ENCODE measurements at regions not wholly inside any gene's neighbourhood (a gene's known extent, or its start where the extent isn't known, plus 50 kb on each side); places are given as distances from the start of the nearest gene placed in this dataset.

GRCh38 chr1:195045072-195045471, 1563.2 kb downstream of the KCNT2 start:
- no peak for TF ChIP-seq CTCF (conservative IDR thresholded peaks at IDR 0.05; ENCODE audit: low read length)
- TF ChIP-seq EZH2phosphoT487 (IDR thresholded peaks at IDR 0.05; ENCODE audit: borderline replicate concordance, low read depth, low read length): no peak
- ChIA-PET POLR2A (interaction anchor here (0.6 kb wide), 1 partner anchor 185 kb away, joined by 6 read pairs; no protein-coding TSS in a partner anchor), CTCF (ENCODE audit: unreplicated experiment) (no interaction called here)
- H3K79me2 ChIP-seq (ENCODE audit: insufficient read depth, low read depth, low read length): no peaks in the 10 kb centered on the region
- no peak for DNase-seq (ENCODE audit: low spot score)
- BruUV-seq (replicated peaks): no TSS peak
- H3K9me2 ChIP-seq (ENCODE audit: insufficient read depth, low read length): no peaks in the 10 kb centered on the region
- H3K9me3 ChIP-seq (ENCODE audit: low read length): no peaks in the 10 kb centered on the region
- H3K4me1 ChIP-seq (ENCODE audit: insufficient read depth, low read length, poor library complexity, severe bottlenecking): no peaks in the 10 kb centered on the region
- no peak overlapping the region for H3K4me2 ChIP-seq (ENCODE audit: low read length)
- no peaks in the 10 kb centered on the region for H4K20me1 ChIP-seq (ENCODE audit: insufficient read depth, low read length)
- no peak overlapping the region for H2AFZ ChIP-seq (ENCODE audit: low read length)
- intact Hi-C loops (cut with micrococcal nuclease; ENCODE audit: unreplicated experiment): no loop called here
- H3K27ac ChIP-seq (ENCODE audit: low read depth, low read length, poor library complexity, severe bottlenecking): no peak overlapping the region
- H3K4me3 ChIP-seq (ENCODE audit: low read depth, low read length, poor library complexity, severe bottlenecking): no peak overlapping the region
- H3K36me3 ChIP-seq (ENCODE audit: insufficient read depth, low read length): no peaks in the 10 kb centered on the region

GRCh38 chr1:195030793-195031192, 1577.4 kb downstream of the KCNT2 start:
- Histone ChIP-seq H4K20me1 (ENCODE audit: insufficient read depth, low read length) (no peaks in the 10 kb centered on the region), H3K9me3 (ENCODE audit: low read length) (no peaks in the 10 kb centered on the region), H2AFZ (ENCODE audit: low read length) (no peak overlapping the region), H3K4me2 (ENCODE audit: low read length) (no peak overlapping the region), H3K4me3 (ENCODE audit: low read depth, low read length, poor library complexity, severe bottlenecking) (no peak overlapping the region), H3K36me3 (ENCODE audit: insufficient read depth, low read length) (no peaks in the 10 kb centered on the region), H3K79me2 (ENCODE audit: insufficient read depth, low read depth, low read length) (no peaks in the 10 kb centered on the region), H3K4me1 (ENCODE audit: insufficient read depth, low read length, poor library complexity, severe bottlenecking) (no peaks in the 10 kb centered on the region), H3K9me2 (ENCODE audit: insufficient read depth, low read length) (no peaks in the 10 kb centered on the region), H3K27ac (ENCODE audit: low read depth, low read length, poor library complexity, severe bottlenecking) (no peak overlapping the region)
- TF ChIP-seq CTCF (conservative IDR thresholded peaks at IDR 0.05; ENCODE audit: low read length) (no peak), EZH2phosphoT487 (IDR thresholded peaks at IDR 0.05; ENCODE audit: borderline replicate concordance, low read depth, low read length) (no peak)
- ChIA-PET POLR2A (no interaction called here), CTCF (ENCODE audit: unreplicated experiment) (no interaction called here)
- no TSS peak for BruUV-seq (replicated peaks)
- no peak for DNase-seq (ENCODE audit: low spot score)
- intact Hi-C loops (cut with micrococcal nuclease; ENCODE audit: unreplicated experiment): no loop called here

- intact Hi-C loops (cut with micrococcal nuclease; ENCODE audit: unreplicated experiment): no loop called here
- Histone ChIP-seq H4K20me1 (ENCODE audit: insufficient read depth, low read length) (no peaks in the 10 kb centered on the region), H3K27ac (ENCODE audit: low read depth, low read length, poor library complexity, severe bottlenecking) (no peak overlapping the region), H3K9me2 (ENCODE audit: insufficient read depth, low read length) (no peaks in the 10 kb centered on the region), H3K4me1 (ENCODE audit: insufficient read depth, low read length, poor library complexity, severe bottlenecking) (no peaks in the 10 kb centered on the region), H3K4me2 (ENCODE audit: low read length) (no peak overlapping the region), H3K36me3 (ENCODE audit: insufficient read depth, low read length) (no peaks in the 10 kb centered on the region), H3K9me3 (ENCODE audit: low read length) (no peaks in the 10 kb centered on the region), H3K79me2 (ENCODE audit: insufficient read depth, low read depth, low read length) (no peaks in the 10 kb centered on the region), H3K4me3 (ENCODE audit: low read depth, low read length, poor library complexity, severe bottlenecking) (no peak overlapping the region), H2AFZ (ENCODE audit: low read length) (no peak overlapping the region)
- no peak for TF ChIP-seq CTCF (conservative IDR thresholded peaks at IDR 0.05; ENCODE audit: low read length)
- no peak for TF ChIP-seq EZH2phosphoT487 (IDR thresholded peaks at IDR 0.05; ENCODE audit: borderline replicate concordance, low read depth, low read length)
- CTCF ChIA-PET (ENCODE audit: unreplicated experiment): no interaction called here
- DNase-seq (ENCODE audit: low spot score): no peak
- no TSS peak for BruUV-seq (replicated peaks)
- POLR2A ChIA-PET: no interaction called here
Observed at GRCh38 chr1:195026792-195027191, 1581.4 kb downstream of the KCNT2 start.
